GM10248 (cell line): ENCODE measurements at regions not wholly inside any gene's neighbourhood (a gene's known extent, or its start where the extent isn't known, plus 50 kb on each side); places are given as distances from the start of the nearest gene placed in this dataset.

ENCODE experiments used
- CTCF ChIA-PET: fragments of 300-600 bp; sonication (Branson Sonifier 250); formaldehyde crosslinking; extraction: SDS; loops from one replicate; lab custom pipeline; 2021; ENCODE audit warnings: antibody characterized with exemption; lab: Yijun Ruan, JAX
- POLR2A ChIA-PET: fragments of 350-650 bp; sonication (Branson Sonifier 250); formaldehyde crosslinking; extraction: SDS; loops from one replicate; lab custom pipeline; 2020; ENCODE audit warnings: antibody characterized with exemption; lab: Yijun Ruan, JAX
- DNase-seq: peaks from one replicate; pipeline ENCODE4 v3.0.0; 2012; ENCODE audit errors: extremely low spot score
- TF ChIP-seq, protein P1 (sequence below): IDR thresholded peaks from 2 replicates; pipeline ENCODE4 v1.5.1; 2012; ENCODE audit warnings: mild to moderate bottlenecking, low read depth; ENCODE audit errors: extremely low read depth, missing control alignments, control extremely low read depth

DNA sequence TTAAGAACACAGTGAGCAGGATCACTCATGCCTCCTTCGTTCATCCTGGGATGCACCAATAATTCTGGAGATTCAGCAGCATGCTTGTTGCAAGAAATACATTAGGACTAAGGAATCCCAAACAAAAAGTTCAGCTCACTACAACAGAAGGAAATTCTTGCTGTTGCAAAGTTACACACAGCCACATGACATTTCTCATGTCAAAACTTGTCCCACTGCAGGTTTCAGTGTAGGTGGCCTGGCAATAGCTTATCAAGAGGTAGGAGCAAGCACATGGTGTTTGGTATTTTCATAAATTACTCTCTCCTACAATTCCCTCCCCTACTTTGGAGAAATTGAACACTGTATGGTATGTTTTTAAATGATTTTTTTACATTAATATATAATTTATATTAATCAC is 399.6 kb upstream of the EPHA3 start:
- TF ChIP-seq, protein P1, sequence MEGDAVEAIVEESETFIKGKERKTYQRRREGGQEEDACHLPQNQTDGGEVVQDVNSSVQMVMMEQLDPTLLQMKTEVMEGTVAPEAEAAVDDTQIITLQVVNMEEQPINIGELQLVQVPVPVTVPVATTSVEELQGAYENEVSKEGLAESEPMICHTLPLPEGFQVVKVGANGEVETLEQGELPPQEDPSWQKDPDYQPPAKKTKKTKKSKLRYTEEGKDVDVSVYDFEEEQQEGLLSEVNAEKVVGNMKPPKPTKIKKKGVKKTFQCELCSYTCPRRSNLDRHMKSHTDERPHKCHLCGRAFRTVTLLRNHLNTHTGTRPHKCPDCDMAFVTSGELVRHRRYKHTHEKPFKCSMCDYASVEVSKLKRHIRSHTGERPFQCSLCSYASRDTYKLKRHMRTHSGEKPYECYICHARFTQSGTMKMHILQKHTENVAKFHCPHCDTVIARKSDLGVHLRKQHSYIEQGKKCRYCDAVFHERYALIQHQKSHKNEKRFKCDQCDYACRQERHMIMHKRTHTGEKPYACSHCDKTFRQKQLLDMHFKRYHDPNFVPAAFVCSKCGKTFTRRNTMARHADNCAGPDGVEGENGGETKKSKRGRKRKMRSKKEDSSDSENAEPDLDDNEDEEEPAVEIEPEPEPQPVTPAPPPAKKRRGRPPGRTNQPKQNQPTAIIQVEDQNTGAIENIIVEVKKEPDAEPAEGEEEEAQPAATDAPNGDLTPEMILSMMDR: no peak
- POLR2A ChIA-PET: no interaction called here
- CTCF ChIA-PET: no interaction called here

DNA sequence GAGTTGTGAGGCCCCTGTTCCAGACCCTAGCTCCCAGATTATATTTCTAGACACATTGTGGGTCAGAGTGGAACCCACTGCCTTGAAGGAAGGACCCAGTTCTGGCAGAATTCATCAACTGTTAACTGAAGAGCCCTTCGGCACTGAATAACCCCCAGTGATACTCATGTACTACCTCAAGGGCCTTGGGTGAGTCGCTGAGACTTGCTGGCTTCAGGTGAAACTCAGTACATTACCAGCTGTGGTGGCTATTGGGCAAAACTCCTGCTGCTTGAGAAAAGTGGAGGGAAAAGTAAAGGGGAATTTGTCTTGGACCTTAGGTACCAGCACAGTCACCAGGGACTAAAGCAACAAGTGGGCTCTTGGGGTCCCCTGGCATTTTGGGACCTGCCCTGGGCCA is 394.9 kb upstream of the EPHA3 start:
- POLR2A ChIA-PET: no interaction called here
- CTCF ChIA-PET: interaction anchor here (0.9 kb wide), 1 partner anchor 9 kb away, joined by 3 read pairs; no protein-coding TSS in a partner anchor
- DNase-seq: no peak
- TF ChIP-seq, protein P1: no peak

More for the DNA sequence above, 399.6 kb upstream of the EPHA3 start:
- no peak for DNase-seq

DNA sequence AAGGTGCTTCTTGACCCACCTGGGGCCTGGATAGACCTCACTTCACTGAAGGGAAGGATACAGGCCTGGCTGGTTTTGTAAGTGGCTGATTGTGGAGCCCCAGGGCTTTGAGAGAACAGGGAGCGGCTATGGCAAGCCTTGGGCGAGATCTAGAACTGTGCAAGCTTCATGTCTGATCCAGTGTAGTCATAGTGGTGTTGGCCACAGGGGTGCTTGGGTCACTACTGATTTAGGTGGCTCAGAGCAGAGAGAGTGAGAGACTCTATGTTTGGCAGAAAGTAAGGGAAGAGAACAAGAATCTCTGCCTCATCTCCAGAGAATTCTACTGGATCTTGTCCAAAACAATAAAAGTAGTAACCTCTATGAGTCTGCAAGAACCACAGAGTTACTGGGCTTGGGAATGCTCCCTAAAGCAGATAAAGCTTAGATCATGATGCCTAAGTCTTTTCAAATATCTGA is 394.2 kb upstream of the EPHA3 start:
- CTCF ChIA-PET: no interaction called here
- POLR2A ChIA-PET: no interaction called here
- TF ChIP-seq, protein P1: no peak
- no peak for DNase-seq

DNA sequence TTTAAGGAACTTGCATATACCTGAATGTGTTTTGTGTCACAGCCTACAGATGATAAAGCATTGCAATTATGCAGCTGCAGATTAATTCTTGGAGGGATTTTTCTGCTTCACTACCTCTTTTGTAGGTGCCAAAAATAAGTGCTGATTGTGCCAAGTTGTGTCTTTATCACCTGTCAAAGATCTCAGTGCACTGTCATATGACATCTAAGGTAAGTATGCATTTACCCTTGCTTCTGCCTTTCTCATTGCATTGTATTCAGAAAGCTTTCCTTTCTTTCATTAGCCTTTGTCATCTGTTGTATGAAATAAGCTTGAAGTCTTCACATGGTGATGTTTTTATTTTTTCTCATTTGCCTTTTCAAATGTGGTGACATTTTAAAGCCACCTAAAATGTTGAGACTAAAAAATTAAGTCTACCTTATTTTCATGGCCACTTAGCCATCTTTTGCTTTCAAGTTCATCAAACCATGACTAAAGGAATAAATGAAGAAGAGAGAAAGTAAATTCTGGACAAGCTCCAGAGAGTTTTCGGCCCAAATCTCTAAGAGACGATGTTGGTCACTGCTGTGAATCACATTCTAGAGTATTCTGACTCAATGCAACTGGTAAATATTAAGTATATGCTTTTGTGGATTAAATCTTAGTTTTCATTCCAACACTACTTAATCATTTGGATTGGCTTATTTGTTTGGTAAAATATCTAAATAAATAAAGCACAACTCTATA is 381.8 kb upstream of the EPHA3 start:
- TF ChIP-seq, protein P1: no peak

DNA sequence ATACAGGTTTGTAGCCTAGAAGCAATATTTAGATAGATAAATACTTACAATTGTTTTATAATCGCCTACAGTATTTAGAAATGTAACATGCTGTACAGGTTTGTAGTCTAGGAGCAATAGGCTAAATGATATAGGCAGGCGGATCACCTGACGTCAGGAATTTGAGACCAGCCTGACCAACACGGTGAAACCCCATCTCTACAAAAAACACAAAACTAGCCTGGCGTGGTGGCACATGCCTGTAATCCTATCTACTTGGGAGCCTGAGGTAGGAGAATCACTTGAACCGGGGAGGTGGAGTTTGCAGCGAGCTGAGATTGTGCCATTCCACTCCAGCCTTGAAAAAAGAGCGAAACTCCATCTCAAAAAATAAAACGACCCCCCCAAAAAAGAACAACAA is 375.2 kb upstream of the EPHA3 start:
- ChIA-PET POLR2A (no interaction called here), CTCF (no interaction called here)
- TF ChIP-seq, protein P1: no peak
- DNase-seq: no peak

More for the DNA sequence above, 381.8 kb upstream of the EPHA3 start:
- CTCF ChIA-PET: no interaction called here
- no peak for DNase-seq
- POLR2A ChIA-PET: no interaction called here

DNA sequence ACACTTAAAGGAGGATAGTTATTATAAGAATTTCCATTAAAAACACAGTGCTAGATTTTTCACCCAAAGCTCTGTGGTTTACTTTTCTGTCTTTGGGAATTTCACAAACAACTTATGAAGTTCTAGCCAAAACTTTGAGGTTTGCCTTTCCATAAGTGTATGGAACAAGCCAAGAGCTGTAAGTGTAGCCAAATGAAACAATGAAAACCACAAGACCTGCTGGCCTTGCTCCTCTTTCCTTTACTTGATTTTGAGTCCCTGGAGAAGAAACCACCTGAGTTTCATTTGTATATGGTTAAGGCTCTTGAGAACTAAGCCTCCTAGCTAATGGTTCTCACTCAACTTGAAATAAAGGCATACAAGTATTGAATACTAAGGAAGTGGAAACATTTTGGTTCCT is 365.3 kb upstream of the EPHA3 start:
- CTCF ChIA-PET: no interaction called here
- no peak for DNase-seq
- POLR2A ChIA-PET: no interaction called here
- TF ChIP-seq, protein P1: no peak
